Mesenchymal stem cell (in vitro differentiated cells and primary cell): ENCODE measurements at regions not wholly inside any gene's neighbourhood (a gene's known extent, or its start where the extent isn't known, plus 50 kb on each side); places are given as distances from the start of the nearest gene placed in this dataset.

Experiments used
- DNase-seq: peaks from one replicate; pipeline ENCODE4 v3.0.0-alpha.2; 2013
- H2AFZ ChIP-seq: one replicate; pipeline ENCODE4 v1.6.1; 2013; ENCODE audit warnings: low read depth, mild to moderate bottlenecking, control low read depth, inconsistent platforms, low read length, moderate library complexity
- H2AK5ac ChIP-seq: 2 replicates; pipeline ENCODE4 v1.6.1; 2013; ENCODE audit warnings: low read length, moderate library complexity, mild to moderate bottlenecking, inconsistent platforms; ENCODE audit not compliant: severe bottlenecking
- H2BK120ac ChIP-seq: one replicate; pipeline ENCODE4 v1.6.1; 2013; ENCODE audit warnings: low read depth, mild to moderate bottlenecking, inconsistent platforms, low read length, moderate library complexity
- H2BK12ac ChIP-seq, 2 experiments: one replicate each; pipeline ENCODE4 v1.6.1; 2013; ENCODE audit warnings: inconsistent platforms in 2 of 2, low read length in 2 of 2, mild to moderate bottlenecking in 2 of 2, moderate library complexity in 2 of 2, control low read depth in 1 of 2
- H2BK15ac ChIP-seq: one replicate; pipeline ENCODE4 v1.6.1; 2013; ENCODE audit warnings: mild to moderate bottlenecking, low read depth, inconsistent platforms; ENCODE audit not compliant: poor library complexity, severe bottlenecking
- H2BK5ac ChIP-seq: 2 replicates; pipeline ENCODE4 v1.6.1; 2013; ENCODE audit warnings: low read depth, mild to moderate bottlenecking, low read length, control low read depth, inconsistent platforms; ENCODE audit not compliant: poor library complexity, severe bottlenecking
- H3K14ac ChIP-seq, 2 experiments: one replicate each; pipeline ENCODE4 v1.6.1; 2013; ENCODE audit warnings: inconsistent platforms in 2 of 2, low read length in 2 of 2, control low read depth in 1 of 2, mild to moderate bottlenecking in 1 of 2, moderate library complexity in 1 of 2
- H3K18ac ChIP-seq, 2 experiments: one replicate each; pipeline ENCODE4 v1.6.1; 2013; ENCODE audit warnings: inconsistent platforms in 2 of 2, low read length in 2 of 2, control low read depth in 1 of 2, low read depth in 1 of 2, mild to moderate bottlenecking in 1 of 2
- H3K23ac ChIP-seq, 2 experiments: one replicate each; pipeline ENCODE4 v1.6.1; 2013; ENCODE audit warnings: inconsistent platforms in 2 of 2, low read length in 2 of 2, mild to moderate bottlenecking in 2 of 2, moderate library complexity in 2 of 2, control low read depth in 1 of 2
- H3K27ac ChIP-seq: 2 replicates; pipeline ENCODE4 v1.5.1; 2013; ENCODE audit warnings: mild to moderate bottlenecking, moderate library complexity, low read length, control low read depth, inconsistent platforms; ENCODE audit not compliant: poor library complexity, severe bottlenecking
- H3K27me3 ChIP-seq, 2 experiments: 2 replicates each; pipeline versions ENCODE4 v1.6.1 to v1.7.0; 2013; ENCODE audit warnings: low read length in 2 of 2, mild to moderate bottlenecking in 2 of 2, moderate library complexity in 2 of 2, control low read depth in 1 of 2, inconsistent platforms in 1 of 2; ENCODE audit not compliant: control insufficient read depth in 1 of 2, insufficient read depth in 1 of 2
- H3K36me3 ChIP-seq, 2 experiments: 2 replicates each; pipeline versions ENCODE4 v1.6.1 to v1.7.0; 2013; ENCODE audit warnings: low read length in 2 of 2, control low read depth in 1 of 2, inconsistent platforms in 1 of 2, low read depth in 1 of 2, mild to moderate bottlenecking in 1 of 2; ENCODE audit not compliant: insufficient read depth in 2 of 2, control insufficient read depth in 1 of 2
- H3K4ac ChIP-seq, 2 experiments: one replicate each; pipeline ENCODE4 v1.6.1; 2013; ENCODE audit warnings: inconsistent platforms in 2 of 2, low read length in 2 of 2, mild to moderate bottlenecking in 2 of 2, moderate library complexity in 2 of 2, control low read depth in 1 of 2, low read depth in 1 of 2
- H3K4me1 ChIP-seq: 2 replicates; pipeline ENCODE4 v1.6.1; 2013; ENCODE audit warnings: low read depth, low read length, control low read depth; ENCODE audit not compliant: control insufficient read depth, insufficient read depth
- H3K4me2 ChIP-seq: 2 replicates; pipeline ENCODE4 v1.6.1; 2013; ENCODE audit warnings: low read length, mild to moderate bottlenecking, inconsistent platforms; ENCODE audit not compliant: poor library complexity, severe bottlenecking
- H3K4me3 ChIP-seq, 2 experiments: 2 replicates each; pipeline versions ENCODE4 v1.5.1 to v1.7.0; 2013; ENCODE audit warnings: low read length in 2 of 2, mild to moderate bottlenecking in 2 of 2, control low read depth in 1 of 2, low read depth in 1 of 2; ENCODE audit not compliant: insufficient read depth in 1 of 2
- H3K79me1 ChIP-seq: replicated peaks from 2 replicates; pipeline ENCODE4 v1.6.1; 2013; ENCODE audit warnings: mild to moderate bottlenecking, control low read depth, low read length, inconsistent platforms; ENCODE audit not compliant: poor library complexity, severe bottlenecking
- H3K9ac ChIP-seq: 2 replicates; pipeline ENCODE4 v1.7.0; 2013; ENCODE audit warnings: mild to moderate bottlenecking, low read length, moderate library complexity
- H3K9me3 ChIP-seq: 2 replicates; pipeline ENCODE4 v1.7.0; 2013; ENCODE audit warnings: mild to moderate bottlenecking, low read length; ENCODE audit not compliant: control insufficient read depth
- H4K8ac ChIP-seq: one replicate; pipeline ENCODE4 v1.6.1; 2013; ENCODE audit warnings: inconsistent platforms, mild to moderate bottlenecking, low read length, moderate library complexity
- H4K91ac ChIP-seq: one replicate; pipeline ENCODE4 v1.6.1; 2013; ENCODE audit warnings: mild to moderate bottlenecking, low read length, inconsistent platforms
- WGBS: methylation state at CpG from one replicate; pipeline ENCODE4 v1.1.7; 2013; ENCODE audit warnings: mixed read lengths; 5-methylcytosine and 5-hydroxymethylcytosine counted together

- H3K79me1 ChIP-seq, result no peaks in the 10 kb centered on the region
- H3K9ac ChIP-seq, result no peak overlapping the region
- no peak overlapping the region for H4K8ac ChIP-seq
- no peak overlapping the region for H3K4ac ChIP-seq
- no CpG with 5 or more reads among the region's 1 CpG for WGBS
- no peaks in the 10 kb centered on the region for H3K9me3 ChIP-seq
- no peak overlapping the region for H2AK5ac ChIP-seq
- no peak overlapping the region for H2BK15ac ChIP-seq
- no peak overlapping the region for H3K4me3 ChIP-seq
- H3K14ac ChIP-seq, result no peak overlapping the region
- H3K18ac ChIP-seq, result no peak overlapping the region
- H3K23ac ChIP-seq, result no peak overlapping the region
- no peak overlapping the region for H3K4me2 ChIP-seq
- no peak overlapping the region for H4K91ac ChIP-seq
- H3K36me3 ChIP-seq, result no peaks in the 10 kb centered on the region
- no peak overlapping the region for H2AFZ ChIP-seq
- H2BK5ac ChIP-seq, result no peak overlapping the region
- H2BK120ac ChIP-seq, result no peak overlapping the region
- DNase-seq, result no peak
- no peaks in the 10 kb centered on the region for H3K4me1 ChIP-seq
- H2BK12ac ChIP-seq, result no peak overlapping the region
- no peaks in the 10 kb centered on the region for H3K27me3 ChIP-seq
- no peak overlapping the region for H3K27ac ChIP-seq
Measured at GRCh38 chr7:49321843-49322242, 397.5 kb downstream of the CDC14C start.

- Histone ChIP-seq H2BK120ac (no peak overlapping the region), H3K14ac (no peak overlapping the region), H4K91ac (no peak overlapping the region), H2AK5ac (no peak overlapping the region), H4K8ac (no peak overlapping the region), H3K27ac (no peak overlapping the region), H2AFZ (no peak overlapping the region), H2BK12ac (no peak overlapping the region), H2BK5ac (no peak overlapping the region), H3K4me1 (no peaks in the 10 kb centered on the region), H3K4ac (no peak overlapping the region), H3K4me3 (no peak overlapping the region), H3K36me3 (no peaks in the 10 kb centered on the region), H3K79me1 (no peaks in the 10 kb centered on the region), H3K27me3 (no peaks in the 10 kb centered on the region), H2BK15ac (no peak overlapping the region), H3K9ac (no peak overlapping the region), H3K9me3 (no peaks in the 10 kb centered on the region), H3K4me2 (no peak overlapping the region), H3K23ac (no peak overlapping the region), H3K18ac (no peak overlapping the region)
- DNase-seq, result no peak
Measured at GRCh38 chr7:49322476-49322875, 398.1 kb downstream of the CDC14C start.

GRCh38 chr7:49324040-49324439 is 399.7 kb downstream of the CDC14C start:
- Histone ChIP-seq H3K4me3 (peak overlapping the region in 1 of 2 experiments; percentile 51), H3K36me3 (no peaks in the 10 kb centered on the region), H2BK12ac (no peak overlapping the region), H3K4me1 (no peaks in the 10 kb centered on the region), H2BK120ac (no peak overlapping the region), H2BK15ac (no peak overlapping the region), H2AK5ac (no peak overlapping the region), H2AFZ (no peak overlapping the region), H3K27ac (no peak overlapping the region), H3K27me3 (no peaks in the 10 kb centered on the region), H3K4ac (no peak overlapping the region), H3K9ac (peak overlapping the region; percentile 63), H4K91ac (no peak overlapping the region), H4K8ac (no peak overlapping the region), H3K18ac (no peak overlapping the region), H2BK5ac (no peak overlapping the region), H3K9me3 (no peaks in the 10 kb centered on the region), H3K4me2 (no peak overlapping the region), H3K23ac (no peak overlapping the region), H3K14ac (no peak overlapping the region), H3K79me1 (no peaks in the 10 kb centered on the region)
- no peak for DNase-seq
- 60% methylated on average over 3 of the region's 3 CpGs for WGBS

GRCh38 chr7:49324707-49325106 is 400.4 kb downstream of the CDC14C start:
- Histone ChIP-seq H3K27me3 (no peaks in the 10 kb centered on the region), H2AK5ac (no peak overlapping the region), H3K9ac (peak overlapping the region; percentile 83), H2BK5ac (no peak overlapping the region), H3K79me1 (no peaks in the 10 kb centered on the region), H3K23ac (no peak overlapping the region), H3K14ac (no peak overlapping the region), H2AFZ (no peak overlapping the region), H3K4me1 (no peaks in the 10 kb centered on the region), H3K4me2 (no peak overlapping the region), H2BK120ac (no peak overlapping the region), H2BK12ac (no peak overlapping the region), H3K4me3 (no peak overlapping the region), H3K4ac (no peak overlapping the region), H3K27ac (no peak overlapping the region), H4K8ac (no peak overlapping the region), H3K18ac (no peak overlapping the region), H2BK15ac (no peak overlapping the region), H3K9me3 (no peaks in the 10 kb centered on the region), H4K91ac (no peak overlapping the region), H3K36me3 (no peaks in the 10 kb centered on the region)
- 83% methylated on average over 1 of the region's 1 CpG for WGBS
- DNase-seq, result peak; percentile 0
